GM12878 (cell line): ENCODE measurements at regions not wholly inside any gene's neighbourhood (a gene's known extent, or its start where the extent isn't known, plus 50 kb on each side); places are given as distances from the start of the nearest gene placed in this dataset.

ENCODE experiments used
- ATAC-seq: fragments of 200-7000 bp; cut with Tn5 transposase; 3 replicates; pipeline ENCODE4 v1.9.1; 2020; ENCODE audit warnings: mild to moderate bottlenecking, moderate library complexity
- BruUV-seq: library from RNA; stranded (reverse); fragments of 400-500 nt; replicated peaks from 2 replicates; lab custom pipeline; 2021; lab: Mats Ljungman, UMichigan
- CTCF ChIA-PET: fragments of 300-600 bp; sonication (Branson Sonifier 250); formaldehyde crosslinking; extraction: SDS; loops from one replicate; lab custom pipeline; 2021; ENCODE audit warnings: inconsistent platforms; lab: Yijun Ruan, JAX
- POLR2A ChIA-PET: fragments of 350-600 bp; formaldehyde crosslinking; extraction: SDS; loops from one replicate; lab custom pipeline; 2021; ENCODE audit warnings: inconsistent platforms; lab: Charles Lee
- RAD21 ChIA-PET: fragments of 300-600 bp; sonication (Branson Sonifier 250); formaldehyde crosslinking; loops from one replicate; lab custom pipeline; 2023; ENCODE audit warnings: antibody characterized with exemption; ENCODE audit not compliant: unreplicated experiment; lab: Charles Lee
- SMC1A ChIA-PET: fragments of 300-600 bp; sonication (Branson Sonifier 250); formaldehyde crosslinking; loops from one replicate; lab custom pipeline; 2023; ENCODE audit not compliant: unreplicated experiment, uncharacterized antibody; lab: Charles Lee
- DNase-seq: peaks from one replicate; pipeline ENCODE4 v3.0.0-alpha.2; 2011; ENCODE audit warnings: low read depth, low spot score
- FAIRE-seq: peaks from 3 replicates; lab custom pipeline; 2011; peaks lifted over from hg19 to GRCh38; lab: Jason Lieb, UNC
- H2AFZ ChIP-seq: 2 replicates; pipeline ENCODE4 v1.6.0; 2011; ENCODE audit warnings: low read depth, low read length, control low read depth; ENCODE audit not compliant: control insufficient read depth
- H3K27ac ChIP-seq: 2 replicates; pipeline ENCODE4 v1.5.1; 2011; ENCODE audit warnings: control low read depth; ENCODE audit not compliant: control insufficient read depth, insufficient read depth
- H3K27me3 ChIP-seq, 2 experiments: replicated peaks in 1 of 2; 2 replicates each; pipeline versions ENCODE4 v1.6.0 to v1.6.1; 2011; ENCODE audit warnings: low read length in 1 of 2; ENCODE audit not compliant: control insufficient read depth in 2 of 2, insufficient read depth in 2 of 2
- H3K36me3 ChIP-seq, 2 experiments: 2 replicates each; pipeline ENCODE4 v1.5.1; 2011; ENCODE audit warnings: low read length in 1 of 2; ENCODE audit not compliant: control insufficient read depth in 2 of 2, insufficient read depth in 2 of 2
- H3K4me1 ChIP-seq: 2 replicates; pipeline ENCODE4 v1.6.1; 2011; ENCODE audit warnings: mild to moderate bottlenecking, low read length, moderate library complexity, mixed read lengths; ENCODE audit not compliant: control insufficient read depth, insufficient read depth
- H3K4me2 ChIP-seq: 2 replicates; pipeline ENCODE4 v1.6.0; 2011; ENCODE audit warnings: control low read depth; ENCODE audit not compliant: control insufficient read depth, insufficient read depth
- H3K4me3 ChIP-seq: fragments of 200-600 bp; sonication (generic); 2 replicates; pipeline ENCODE4 v1.5.1; 2016
- H3K79me2 ChIP-seq: 2 replicates; pipeline ENCODE4 v1.6.0; 2011; ENCODE audit warnings: low read length; ENCODE audit not compliant: control insufficient read depth, insufficient read depth
- H3K9ac ChIP-seq: 2 replicates; pipeline ENCODE4 v1.8.0; 2011; ENCODE audit warnings: low read length, control low read depth, mixed read lengths; ENCODE audit not compliant: control insufficient read depth, insufficient read depth
- H3K9me3 ChIP-seq: replicated peaks from 3 replicates; pipeline ENCODE4 v1.5.1; 2011; ENCODE audit warnings: mild to moderate bottlenecking, low read length; ENCODE audit not compliant: control insufficient read depth, insufficient read depth
- H4K20me1 ChIP-seq: 2 replicates; pipeline ENCODE4 v1.6.0; 2011; ENCODE audit not compliant: control insufficient read depth, insufficient read depth
- ESRRA ChIP-seq: IDR thresholded peaks from 2 replicates; pipeline ENCODE4 v1.6.1; 2012; ENCODE audit warnings: mild to moderate bottlenecking, low read length, improper control_type of control experiment
- FOXK2 ChIP-seq: fragments of 450-650 bp; IDR thresholded peaks from 2 replicates; pipeline ENCODE4 v1.6.1; 2017; ENCODE audit warnings: mild to moderate bottlenecking, moderate library complexity
- FOXM1 ChIP-seq: IDR thresholded peaks from 2 replicates; pipeline ENCODE4 v1.6.1; 2012; ENCODE audit warnings: low read depth, mild to moderate bottlenecking, inconsistent platforms, low read length, moderate library complexity
- JUNB ChIP-seq: IDR thresholded peaks from 2 replicates; pipeline ENCODE4 v1.6.1; 2016; ENCODE audit warnings: antibody characterized with exemption, mild to moderate bottlenecking
- MEF2B ChIP-seq: fragments of 450-650 bp; IDR thresholded peaks from 2 replicates; pipeline ENCODE4 v1.6.1; 2018; ENCODE audit warnings: mild to moderate bottlenecking, moderate library complexity; ENCODE audit not compliant: partially characterized antibody, poor library complexity, severe bottlenecking
- NBN ChIP-seq: fragments of 450-650 bp; IDR thresholded peaks from 2 replicates; pipeline ENCODE4 v1.6.1; 2016
- NFYA ChIP-seq: IDR thresholded peaks from 2 replicates; pipeline ENCODE4 v1.6.1; 2011; ENCODE audit warnings: low read depth, mild to moderate bottlenecking, low read length, improper control_type of control experiment, borderline replicate concordance
- TBL1XR1 ChIP-seq: IDR thresholded peaks from 2 replicates; pipeline ENCODE4 v1.6.1; 2012; ENCODE audit warnings: low read depth, low read length, improper control_type of control experiment
- WGBS: methylation state at CpG from one replicate; pipeline ENCODE4 v1.1.6; 2016; ENCODE audit warnings: low lambda C conversion rate; ENCODE audit not compliant: insufficient replicate concordance, insufficient coverage; ENCODE audit errors: missing lambda C conversion rate; 5-methylcytosine and 5-hydroxymethylcytosine counted together
- in situ Hi-C: fragments of 300-500 bp; cut with MboI; formaldehyde crosslinking; loops from 9 replicates; pipeline ENCODE4 v1.14.3; 2018; ENCODE audit warnings: mixed read lengths
- intact Hi-C: fragments of 100-400 bp; cut with micrococcal nuclease; formaldehyde crosslinking; loops from one replicate; pipeline ENCODE4 v1.14.2; 2022; ENCODE audit not compliant: unreplicated experiment
- TF ChIP-seq, protein P1 (sequence below): fragments of 450-650 bp; IDR thresholded peaks from 2 replicates; pipeline ENCODE4 v1.6.1; 2018; ENCODE audit warnings: mild to moderate bottlenecking, low read depth, moderate library complexity; ENCODE audit not compliant: partially characterized antibody
- TF ChIP-seq, protein P2 (sequence below): IDR thresholded peaks from 2 replicates; pipeline ENCODE4 v1.6.1; 2012; ENCODE audit warnings: mild to moderate bottlenecking, low read depth, low read length
- TF ChIP-seq, protein P3 (sequence below): fragments of 450-650 bp; IDR thresholded peaks from 2 replicates; pipeline ENCODE4 v1.6.1; 2016; ENCODE audit warnings: mild to moderate bottlenecking, moderate library complexity, borderline replicate concordance

DNA sequence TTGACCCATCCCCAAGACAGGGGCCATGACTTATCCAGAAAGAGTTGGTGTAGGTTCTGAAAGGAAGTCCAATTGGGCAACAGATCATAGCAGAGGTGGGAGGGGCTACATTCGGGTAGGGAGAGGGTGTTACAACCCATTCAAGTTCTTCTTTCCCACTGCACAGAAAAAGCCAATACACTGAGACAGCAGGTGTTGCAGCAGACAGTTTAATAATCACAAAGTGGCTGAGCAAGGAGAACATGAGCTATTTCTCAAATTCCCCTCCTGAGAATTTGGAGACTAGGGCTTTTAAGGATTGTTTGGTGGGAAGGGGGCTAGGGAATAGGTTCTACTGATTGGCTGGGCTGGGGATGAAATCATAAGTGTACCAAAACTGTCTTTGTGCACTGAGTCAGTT is 328.4 kb upstream of the POU3F1 start (continued):
- TF ChIP-seq MEF2B, result no peak
- TF ChIP-seq NBN, result no peak
- TF ChIP-seq, protein P1, sequence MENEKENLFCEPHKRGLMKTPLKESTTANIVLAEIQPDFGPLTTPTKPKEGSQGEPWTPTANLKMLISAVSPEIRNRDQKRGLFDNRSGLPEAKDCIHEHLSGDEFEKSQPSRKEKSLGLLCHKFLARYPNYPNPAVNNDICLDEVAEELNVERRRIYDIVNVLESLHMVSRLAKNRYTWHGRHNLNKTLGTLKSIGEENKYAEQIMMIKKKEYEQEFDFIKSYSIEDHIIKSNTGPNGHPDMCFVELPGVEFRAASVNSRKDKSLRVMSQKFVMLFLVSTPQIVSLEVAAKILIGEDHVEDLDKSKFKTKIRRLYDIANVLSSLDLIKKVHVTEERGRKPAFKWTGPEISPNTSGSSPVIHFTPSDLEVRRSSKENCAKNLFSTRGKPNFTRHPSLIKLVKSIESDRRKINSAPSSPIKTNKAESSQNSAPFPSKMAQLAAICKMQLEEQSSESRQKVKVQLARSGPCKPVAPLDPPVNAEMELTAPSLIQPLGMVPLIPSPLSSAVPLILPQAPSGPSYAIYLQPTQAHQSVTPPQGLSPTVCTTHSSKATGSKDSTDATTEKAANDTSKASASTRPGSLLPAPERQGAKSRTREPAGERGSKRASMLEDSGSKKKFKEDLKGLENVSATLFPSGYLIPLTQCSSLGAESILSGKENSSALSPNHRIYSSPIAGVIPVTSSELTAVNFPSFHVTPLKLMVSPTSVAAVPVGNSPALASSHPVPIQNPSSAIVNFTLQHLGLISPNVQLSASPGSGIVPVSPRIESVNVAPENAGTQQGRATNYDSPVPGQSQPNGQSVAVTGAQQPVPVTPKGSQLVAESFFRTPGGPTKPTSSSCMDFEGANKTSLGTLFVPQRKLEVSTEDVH, result no peak

DNA sequence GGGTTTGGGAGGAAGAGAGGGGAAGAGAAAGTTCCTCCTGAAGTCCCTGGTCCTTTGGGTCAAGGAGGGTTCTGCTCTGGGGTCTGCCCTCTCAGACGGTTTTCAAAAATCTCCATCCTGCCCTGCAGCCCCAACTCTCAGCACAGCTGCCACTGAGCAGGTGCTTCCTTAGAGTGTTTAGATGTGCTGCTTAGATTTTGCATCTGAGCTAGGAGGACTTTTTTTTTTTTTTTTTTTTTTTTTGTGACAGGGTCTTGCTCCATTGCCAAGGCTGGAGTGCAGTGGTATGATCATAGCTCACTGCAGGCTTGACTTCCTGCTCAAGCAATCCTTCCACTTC is 324.9 kb upstream of the POU3F1 start:
- H3K27ac ChIP-seq, result no peak overlapping the region
- H3K79me2 ChIP-seq, result no peaks in the 10 kb centered on the region
- H3K4me3 ChIP-seq, result no peak overlapping the region
- ChIA-PET RAD21 (no interaction called here), SMC1A (interaction anchor here (1.6 kb wide), 1 partner anchor 15 kb away, joined by 6 read pairs; no protein-coding TSS in a partner anchor), CTCF (no interaction called here), POLR2A (interaction anchor here (0.6 kb wide), 1 partner anchor 473 kb away, joined by 3 read pairs; no protein-coding TSS in a partner anchor)
- no peak overlapping the region for H2AFZ ChIP-seq
- WGBS, result 38% methylated on average over 1 of the region's 1 CpG
- no peak for ATAC-seq
- FAIRE-seq, result no peak
- no peak overlapping the region for H3K4me2 ChIP-seq
- no peak overlapping the region for H3K9ac ChIP-seq
- in situ Hi-C loops (no loop called here), intact Hi-C loops (no loop called here)
- no peaks in the 10 kb centered on the region for H4K20me1 ChIP-seq
- no peak for DNase-seq
- H3K9me3 ChIP-seq, result peaks cover 10% of the 10 kb centered on the region
- no peaks in the 10 kb centered on the region for H3K36me3 ChIP-seq
- BruUV-seq, result no TSS peak
- H3K27me3 ChIP-seq, result peaks cover 0 to 4% of the 10 kb centered on the region in 2 experiments; a peak in 3 of 4 replicates
- H3K4me1 ChIP-seq, result no peaks in the 10 kb centered on the region
- TF ChIP-seq ESRRA (no peak), FOXK2 (no peak), JUNB (no peak), NFYA (no peak), FOXM1 (no peak), TBL1XR1 (no peak)
- TF ChIP-seq, protein P2, sequence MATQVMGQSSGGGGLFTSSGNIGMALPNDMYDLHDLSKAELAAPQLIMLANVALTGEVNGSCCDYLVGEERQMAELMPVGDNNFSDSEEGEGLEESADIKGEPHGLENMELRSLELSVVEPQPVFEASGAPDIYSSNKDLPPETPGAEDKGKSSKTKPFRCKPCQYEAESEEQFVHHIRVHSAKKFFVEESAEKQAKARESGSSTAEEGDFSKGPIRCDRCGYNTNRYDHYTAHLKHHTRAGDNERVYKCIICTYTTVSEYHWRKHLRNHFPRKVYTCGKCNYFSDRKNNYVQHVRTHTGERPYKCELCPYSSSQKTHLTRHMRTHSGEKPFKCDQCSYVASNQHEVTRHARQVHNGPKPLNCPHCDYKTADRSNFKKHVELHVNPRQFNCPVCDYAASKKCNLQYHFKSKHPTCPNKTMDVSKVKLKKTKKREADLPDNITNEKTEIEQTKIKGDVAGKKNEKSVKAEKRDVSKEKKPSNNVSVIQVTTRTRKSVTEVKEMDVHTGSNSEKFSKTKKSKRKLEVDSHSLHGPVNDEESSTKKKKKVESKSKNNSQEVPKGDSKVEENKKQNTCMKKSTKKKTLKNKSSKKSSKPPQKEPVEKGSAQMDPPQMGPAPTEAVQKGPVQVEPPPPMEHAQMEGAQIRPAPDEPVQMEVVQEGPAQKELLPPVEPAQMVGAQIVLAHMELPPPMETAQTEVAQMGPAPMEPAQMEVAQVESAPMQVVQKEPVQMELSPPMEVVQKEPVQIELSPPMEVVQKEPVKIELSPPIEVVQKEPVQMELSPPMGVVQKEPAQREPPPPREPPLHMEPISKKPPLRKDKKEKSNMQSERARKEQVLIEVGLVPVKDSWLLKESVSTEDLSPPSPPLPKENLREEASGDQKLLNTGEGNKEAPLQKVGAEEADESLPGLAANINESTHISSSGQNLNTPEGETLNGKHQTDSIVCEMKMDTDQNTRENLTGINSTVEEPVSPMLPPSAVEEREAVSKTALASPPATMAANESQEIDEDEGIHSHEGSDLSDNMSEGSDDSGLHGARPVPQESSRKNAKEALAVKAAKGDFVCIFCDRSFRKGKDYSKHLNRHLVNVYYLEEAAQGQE, result no peak
- TF ChIP-seq, protein P3, sequence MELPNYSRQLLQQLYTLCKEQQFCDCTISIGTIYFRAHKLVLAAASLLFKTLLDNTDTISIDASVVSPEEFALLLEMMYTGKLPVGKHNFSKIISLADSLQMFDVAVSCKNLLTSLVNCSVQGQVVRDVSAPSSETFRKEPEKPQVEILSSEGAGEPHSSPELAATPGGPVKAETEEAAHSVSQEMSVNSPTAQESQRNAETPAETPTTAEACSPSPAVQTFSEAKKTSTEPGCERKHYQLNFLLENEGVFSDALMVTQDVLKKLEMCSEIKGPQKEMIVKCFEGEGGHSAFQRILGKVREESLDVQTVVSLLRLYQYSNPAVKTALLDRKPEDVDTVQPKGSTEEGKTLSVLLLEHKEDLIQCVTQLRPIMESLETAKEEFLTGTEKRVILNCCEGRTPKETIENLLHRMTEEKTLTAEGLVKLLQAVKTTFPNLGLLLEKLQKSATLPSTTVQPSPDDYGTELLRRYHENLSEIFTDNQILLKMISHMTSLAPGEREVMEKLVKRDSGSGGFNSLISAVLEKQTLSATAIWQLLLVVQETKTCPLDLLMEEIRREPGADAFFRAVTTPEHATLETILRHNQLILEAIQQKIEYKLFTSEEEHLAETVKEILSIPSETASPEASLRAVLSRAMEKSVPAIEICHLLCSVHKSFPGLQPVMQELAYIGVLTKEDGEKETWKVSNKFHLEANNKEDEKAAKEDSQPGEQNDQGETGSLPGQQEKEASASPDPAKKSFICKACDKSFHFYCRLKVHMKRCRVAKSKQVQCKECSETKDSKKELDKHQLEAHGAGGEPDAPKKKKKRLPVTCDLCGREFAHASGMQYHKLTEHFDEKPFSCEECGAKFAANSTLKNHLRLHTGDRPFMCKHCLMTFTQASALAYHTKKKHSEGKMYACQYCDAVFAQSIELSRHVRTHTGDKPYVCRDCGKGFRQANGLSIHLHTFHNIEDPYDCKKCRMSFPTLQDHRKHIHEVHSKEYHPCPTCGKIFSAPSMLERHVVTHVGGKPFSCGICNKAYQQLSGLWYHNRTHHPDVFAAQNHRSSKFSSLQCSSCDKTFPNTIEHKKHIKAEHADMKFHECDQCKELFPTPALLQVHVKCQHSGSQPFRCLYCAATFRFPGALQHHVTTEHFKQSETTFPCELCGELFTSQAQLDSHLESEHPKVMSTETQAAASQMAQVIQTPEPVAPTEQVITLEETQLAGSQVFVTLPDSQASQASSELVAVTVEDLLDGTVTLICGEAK, result no peak
